IMR-90 (cell line): ENCODE measurements at regions not wholly inside any gene's neighbourhood (a gene's known extent, or its start where the extent isn't known, plus 50 kb on each side); places are given as distances from the start of the nearest gene placed in this dataset.

ENCODE experiments used
- ATAC-seq: fragments of 200-7000 bp; cut with Tn5 transposase; 2 replicates; pipeline ENCODE4 v1.9.1; 2020; ENCODE audit warnings: low read depth, mild to moderate bottlenecking, moderate library complexity
- BruUV-seq: library from RNA; stranded (reverse); fragments of 400-500 nt; replicated peaks from 2 replicates; lab custom pipeline; 2021; lab: Mats Ljungman, UMichigan
- CTCF ChIA-PET: fragments of 300-600 bp; formaldehyde crosslinking; extraction: SDS; loops from one replicate; lab custom pipeline; 2021; ENCODE audit warnings: antibody characterized with exemption; lab: Yijun Ruan, JAX
- POLR2A ChIA-PET: fragments of 300-600 bp; sonication (Branson Sonifier 250); formaldehyde crosslinking; loops from one replicate; lab custom pipeline; 2022; ENCODE audit warnings: antibody characterized with exemption; ENCODE audit not compliant: unreplicated experiment; lab: Charles Lee
- DNase-seq: peaks from one replicate; pipeline ENCODE4 v3.0.0; 2013
- H2AFZ ChIP-seq: replicated peaks from 2 replicates; pipeline ENCODE3; 2013; ENCODE audit warnings: low read length, mild to moderate bottlenecking; ENCODE audit not compliant: poor library complexity
- H2AK5ac ChIP-seq: 2 replicates; pipeline ENCODE4 v1.6.1; 2013; ENCODE audit warnings: low read depth, low read length, inconsistent platforms
- H2AK9ac ChIP-seq: replicated peaks from 2 replicates; pipeline ENCODE3; 2013; ENCODE audit warnings: mild to moderate bottlenecking, low read depth, low read length, moderate library complexity; ENCODE audit not compliant: poor library complexity
- H2BK120ac ChIP-seq: 2 replicates; pipeline ENCODE4 v1.6.1; 2013; ENCODE audit warnings: low read depth, low read length, inconsistent platforms
- H2BK15ac ChIP-seq: 3 replicates; pipeline ENCODE4 v1.6.1; 2013; ENCODE audit warnings: low read depth, low read length, inconsistent platforms
- H2BK20ac ChIP-seq: 2 replicates; pipeline ENCODE4 v1.6.1; 2013; ENCODE audit warnings: low read depth, mild to moderate bottlenecking, inconsistent platforms, low read length, moderate library complexity
- H2BK5ac ChIP-seq: 2 replicates; pipeline ENCODE4 v1.6.1; 2013; ENCODE audit warnings: mild to moderate bottlenecking, low read depth, low read length, inconsistent platforms; ENCODE audit not compliant: poor library complexity, severe bottlenecking
- H3K14ac ChIP-seq: replicated peaks from 2 replicates; pipeline ENCODE4 v1.6.1; 2013; ENCODE audit warnings: low read depth, low read length, inconsistent platforms
- H3K18ac ChIP-seq: 2 replicates; pipeline ENCODE4 v1.6.1; 2013; ENCODE audit warnings: low read depth, low read length, control low read depth
- H3K23ac ChIP-seq: 2 replicates; pipeline ENCODE4 v1.6.1; 2013; ENCODE audit warnings: low read depth, low read length, inconsistent platforms
- H3K27ac ChIP-seq: 2 replicates; pipeline ENCODE4 v1.5.1; 2013; ENCODE audit warnings: mild to moderate bottlenecking, control low read depth, low read length; ENCODE audit not compliant: insufficient read depth
- H3K27me3 ChIP-seq: 2 replicates; pipeline ENCODE4 v1.6.1; 2013; ENCODE audit warnings: low read length; ENCODE audit not compliant: control insufficient read depth, insufficient read depth
- H3K36me3 ChIP-seq: 2 replicates; pipeline ENCODE4 v1.6.1; 2013; ENCODE audit warnings: low read length, mixed read lengths; ENCODE audit not compliant: control insufficient read depth, insufficient read depth
- H3K4ac ChIP-seq: 2 replicates; pipeline ENCODE4 v1.6.1; 2013; ENCODE audit warnings: low read depth, low read length, inconsistent platforms
- H3K4me1 ChIP-seq: 2 replicates; pipeline ENCODE4 v1.6.1; 2013; ENCODE audit warnings: low read length, mixed read lengths; ENCODE audit not compliant: control insufficient read depth, insufficient read depth
- H3K4me2 ChIP-seq: 2 replicates; pipeline ENCODE4 v1.6.1; 2013; ENCODE audit warnings: low read depth, mild to moderate bottlenecking, control low read depth, low read length, moderate library complexity
- H3K4me3 ChIP-seq: 2 replicates; pipeline ENCODE4 v1.5.1; 2013; ENCODE audit warnings: low read depth, mild to moderate bottlenecking, control low read depth, low read length, moderate library complexity; ENCODE audit not compliant: insufficient read depth
- H3K56ac ChIP-seq: 2 replicates; pipeline ENCODE4 v1.6.1; 2013; ENCODE audit warnings: low read length, inconsistent platforms; ENCODE audit not compliant: insufficient read depth; ENCODE audit errors: extremely low read depth
- H3K79me1 ChIP-seq, 2 experiments: 2 replicates each; pipeline ENCODE4 v1.6.1; 2013; ENCODE audit warnings: low read length in 2 of 2, inconsistent platforms in 1 of 2, low read depth in 1 of 2
- H3K9ac ChIP-seq: 2 replicates; pipeline ENCODE4 v1.6.1; 2013; ENCODE audit warnings: low read depth, low read length, control low read depth
- H3K9me1 ChIP-seq: 2 replicates; pipeline ENCODE4 v1.6.1; 2013; ENCODE audit warnings: low read length, inconsistent platforms; ENCODE audit not compliant: insufficient read depth
- H3K9me3 ChIP-seq: 2 replicates; pipeline ENCODE4 v1.6.1; 2013; ENCODE audit warnings: low read length; ENCODE audit not compliant: control insufficient read depth, insufficient read depth
- H4K20me1 ChIP-seq: 2 replicates; pipeline ENCODE4 v1.6.1; 2013; ENCODE audit warnings: low read length, inconsistent platforms; ENCODE audit not compliant: insufficient read depth
- H4K5ac ChIP-seq: 2 replicates; pipeline ENCODE4 v1.6.1; 2013; ENCODE audit warnings: mild to moderate bottlenecking, low read depth, low read length, control low read depth
- H4K8ac ChIP-seq, 2 experiments: 2 replicates each; pipeline ENCODE4 v1.6.1; 2013; ENCODE audit warnings: low read depth in 2 of 2, low read length in 2 of 2, control low read depth in 1 of 2, inconsistent platforms in 1 of 2
- H4K91ac ChIP-seq: 2 replicates; pipeline ENCODE4 v1.6.1; 2013; ENCODE audit warnings: low read depth, low read length, inconsistent platforms; ENCODE audit not compliant: insufficient read depth
- FOS ChIP-seq: fragments of 150-350 bp; IDR thresholded peaks from 2 replicates; pipeline ENCODE4 v1.6.1; 2016; ENCODE audit warnings: low read depth, low read length
- SMC3 ChIP-seq: fragments of 150-350 bp; IDR thresholded peaks from 2 replicates; pipeline ENCODE4 v1.6.1; 2016; ENCODE audit warnings: low read depth, mild to moderate bottlenecking, antibody characterized with exemption, low read length, moderate library complexity
- WGBS, 2 experiments: methylation state at CpG; one replicate each; pipeline versions ENCODE4 v1.1.5 to v1.1.7; 2013; ENCODE audit warnings: missing lambda C conversion rate in 2 of 2; ENCODE audit not compliant: insufficient read length in 1 of 2; ENCODE audit errors: extremely low coverage in 2 of 2; 5-methylcytosine and 5-hydroxymethylcytosine counted together
- dilution Hi-C: fragments of 300-500 bp; cut with HindIII; formaldehyde crosslinking; loops from one replicate; pipeline ENCODE4 v1.14.3; 2018; ENCODE audit warnings: low sequenced_read_pairs; ENCODE audit not compliant: unreplicated experiment
- in situ Hi-C: fragments of 300-500 bp; cut with MboI; formaldehyde crosslinking; loops from 3 replicates; pipeline ENCODE4 v1.14.3; 2019; ENCODE audit warnings: low sequenced_read_pairs, inconsistent platforms, mixed read lengths
- intact Hi-C: fragments of 100-400 bp; cut with micrococcal nuclease; formaldehyde crosslinking; loops from 2 replicates; pipeline ENCODE4 v1.10.0; 2022
- TF ChIP-seq, protein P1 (sequence below): conservative IDR thresholded peaks from 2 replicates; pipeline ENCODE4 v1.5.1; 2012; ENCODE audit warnings: mild to moderate bottlenecking, low read depth, low read length, improper control_type of control experiment

DNA sequence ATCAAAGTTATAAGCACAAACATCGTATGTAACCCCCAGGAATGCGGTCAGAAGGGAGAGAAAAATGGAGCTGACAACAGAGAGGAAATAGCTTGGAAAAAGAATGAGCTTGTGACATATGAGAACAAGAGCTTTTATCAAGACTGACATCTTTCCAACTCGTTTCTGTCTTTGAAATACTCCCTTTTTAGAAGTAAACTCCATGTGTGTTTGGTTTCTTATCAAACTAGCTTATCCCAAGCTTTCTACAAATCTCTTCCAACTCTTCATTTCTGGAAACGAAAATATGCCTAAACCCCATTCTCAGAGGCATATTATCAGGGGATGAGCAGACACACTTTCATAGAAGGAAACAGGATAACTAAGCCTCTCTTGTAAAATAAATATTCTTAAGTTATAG is 235.4 kb downstream of the NAF1 start:
- ChIA-PET POLR2A (no interaction called here), CTCF (no interaction called here)
- no peak overlapping the region for H4K8ac ChIP-seq
- H3K4me2 ChIP-seq, result no peak overlapping the region
- no peak overlapping the region for H2AK5ac ChIP-seq
- no peak overlapping the region for H2BK15ac ChIP-seq
- TF ChIP-seq FOS (no peak), SMC3 (no peak)
- TF ChIP-seq, protein P1, sequence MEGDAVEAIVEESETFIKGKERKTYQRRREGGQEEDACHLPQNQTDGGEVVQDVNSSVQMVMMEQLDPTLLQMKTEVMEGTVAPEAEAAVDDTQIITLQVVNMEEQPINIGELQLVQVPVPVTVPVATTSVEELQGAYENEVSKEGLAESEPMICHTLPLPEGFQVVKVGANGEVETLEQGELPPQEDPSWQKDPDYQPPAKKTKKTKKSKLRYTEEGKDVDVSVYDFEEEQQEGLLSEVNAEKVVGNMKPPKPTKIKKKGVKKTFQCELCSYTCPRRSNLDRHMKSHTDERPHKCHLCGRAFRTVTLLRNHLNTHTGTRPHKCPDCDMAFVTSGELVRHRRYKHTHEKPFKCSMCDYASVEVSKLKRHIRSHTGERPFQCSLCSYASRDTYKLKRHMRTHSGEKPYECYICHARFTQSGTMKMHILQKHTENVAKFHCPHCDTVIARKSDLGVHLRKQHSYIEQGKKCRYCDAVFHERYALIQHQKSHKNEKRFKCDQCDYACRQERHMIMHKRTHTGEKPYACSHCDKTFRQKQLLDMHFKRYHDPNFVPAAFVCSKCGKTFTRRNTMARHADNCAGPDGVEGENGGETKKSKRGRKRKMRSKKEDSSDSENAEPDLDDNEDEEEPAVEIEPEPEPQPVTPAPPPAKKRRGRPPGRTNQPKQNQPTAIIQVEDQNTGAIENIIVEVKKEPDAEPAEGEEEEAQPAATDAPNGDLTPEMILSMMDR, result no peak
- no peaks in the 10 kb centered on the region for H3K9me1 ChIP-seq
- H3K9ac ChIP-seq, result no peak overlapping the region
- H2BK120ac ChIP-seq, result no peak overlapping the region
- no peaks in the 10 kb centered on the region for H3K79me1 ChIP-seq
- WGBS, 2 experiments, result no CpG with 5 or more reads among the region's 4 CpGs
- H4K5ac ChIP-seq, result no peak overlapping the region
- H3K27ac ChIP-seq, result no peak overlapping the region
- no peak overlapping the region for H3K56ac ChIP-seq
- BruUV-seq, result no TSS peak
- no peak overlapping the region for H2BK20ac ChIP-seq
- H4K91ac ChIP-seq, result no peak overlapping the region
- peaks cover 5% of the 10 kb centered on the region; the same call in 1 of the 2 replicates for H3K9me3 ChIP-seq
- H3K4me1 ChIP-seq, result no peaks in the 10 kb centered on the region
- in situ Hi-C loops (no loop called here), dilution Hi-C loops (no loop called here), intact Hi-C loops (no loop called here)
- no peaks in the 10 kb centered on the region for H3K36me3 ChIP-seq
- no peak overlapping the region for H3K23ac ChIP-seq
- H3K14ac ChIP-seq, result no peak overlapping the region
- no peaks in the 10 kb centered on the region for H4K20me1 ChIP-seq
- H3K18ac ChIP-seq, result no peak overlapping the region
- H2AFZ ChIP-seq, result no peak overlapping the region
- H2AK9ac ChIP-seq, result no peak overlapping the region
- no peak for DNase-seq
- H3K27me3 ChIP-seq, result no peaks in the 10 kb centered on the region
- no peak overlapping the region for H3K4me3 ChIP-seq
- no peak overlapping the region for H2BK5ac ChIP-seq
- H3K4ac ChIP-seq, result no peak overlapping the region
- no peak for ATAC-seq
